GM18507 (cell line): ENCODE measurements at regions not wholly inside any gene's neighbourhood (a gene's known extent, or its start where the extent isn't known, plus 50 kb on each side); places are given as distances from the start of the nearest gene placed in this dataset.

Source experiments
- DNase-seq: peaks from one replicate; pipeline ENCODE4 v3.0.0; 2011; ENCODE audit warnings: low read depth; ENCODE audit not compliant: insufficient read length; ENCODE audit errors: extremely low spot score
- FAIRE-seq: peaks from 2 replicates; lab custom pipeline; 2011; peaks lifted over from hg19 to GRCh38; lab: Jason Lieb, UNC

DNA sequence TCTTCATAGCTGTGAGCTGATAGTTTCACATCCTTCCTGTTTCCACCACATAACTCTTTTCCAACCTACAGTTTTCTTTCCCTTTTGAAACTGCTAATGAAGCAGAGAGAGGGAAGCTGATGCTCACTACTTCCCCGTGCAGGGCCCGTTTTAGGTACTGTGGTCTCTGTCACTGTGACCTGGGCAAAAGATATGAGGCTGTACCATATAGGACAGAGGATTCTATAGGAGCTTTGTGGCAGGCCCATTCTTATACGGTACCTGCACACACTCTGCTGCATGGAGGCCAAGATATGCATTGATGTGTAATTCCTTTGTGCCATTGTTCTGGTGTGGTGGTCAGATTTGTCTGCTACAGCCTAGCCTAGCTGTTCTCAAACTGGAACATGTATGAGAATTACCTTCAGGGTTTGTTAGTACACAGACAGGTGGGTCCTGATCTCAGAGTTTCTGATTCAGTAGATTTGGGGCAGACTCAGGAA, 577.3 kb downstream of the LMO7 start:
- DNase-seq (no peak), FAIRE-seq (no peak)

DNA sequence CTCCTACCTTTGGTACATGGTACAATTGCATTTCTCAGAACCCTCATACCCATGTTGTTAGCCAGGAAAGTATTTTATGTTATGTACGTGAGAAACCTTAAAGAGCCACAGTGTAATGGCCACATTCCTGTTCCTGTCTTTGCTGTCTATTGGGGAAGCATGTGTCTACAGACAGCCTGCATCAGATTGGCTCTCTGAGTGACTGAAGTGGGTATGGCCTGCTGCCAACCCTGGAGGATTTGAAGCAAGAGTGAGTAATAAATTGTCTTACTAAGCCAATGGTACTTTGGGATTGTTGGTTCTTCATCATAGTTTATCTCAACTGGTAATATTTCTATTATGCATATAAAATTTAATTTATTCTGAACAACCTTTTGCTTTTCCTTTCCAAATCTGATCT, 574.1 kb downstream of the LMO7 start:
- FAIRE-seq, result no peak
- DNase-seq, result no peak

- FAIRE-seq (no peak), DNase-seq (no peak)
These were observed 562.5 kb downstream of the LMO7 start for GRCh38 chr13:76198568-76199163.

GRCh38 chr13:76189882-76190519, 553.9 kb downstream of the LMO7 start:
- FAIRE-seq, result no peak
- DNase-seq, result no peak

GRCh38 chr13:76175961-76176725, 540.0 kb downstream of the LMO7 start:
- no peak for DNase-seq
- FAIRE-seq, result no peak

- no peak for DNase-seq
- FAIRE-seq, result no peak
These were observed 532.5 kb downstream of the LMO7 start for GRCh38 chr13:76168661-76169060.

DNA sequence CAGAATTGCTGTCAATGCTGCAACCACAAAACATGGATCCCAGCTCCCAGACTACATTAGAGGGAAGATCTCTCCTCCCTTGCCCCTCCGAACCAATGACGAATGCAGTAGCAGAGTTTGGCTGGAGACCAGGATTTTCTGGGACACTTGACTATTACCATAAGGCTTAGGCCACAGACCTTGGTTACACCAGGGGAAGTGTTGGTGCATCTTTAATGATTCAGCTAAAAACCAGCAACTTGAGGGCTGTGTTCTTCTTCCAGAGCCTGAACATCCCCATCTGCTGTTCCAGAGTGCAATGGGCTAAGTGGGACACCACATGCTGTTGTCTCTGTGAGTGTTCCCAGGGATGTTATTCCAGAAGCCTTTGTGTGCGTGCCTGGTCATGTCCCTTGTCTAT, 528.2 kb downstream of the LMO7 start:
- FAIRE-seq, result no peak
- no peak for DNase-seq

DNA sequence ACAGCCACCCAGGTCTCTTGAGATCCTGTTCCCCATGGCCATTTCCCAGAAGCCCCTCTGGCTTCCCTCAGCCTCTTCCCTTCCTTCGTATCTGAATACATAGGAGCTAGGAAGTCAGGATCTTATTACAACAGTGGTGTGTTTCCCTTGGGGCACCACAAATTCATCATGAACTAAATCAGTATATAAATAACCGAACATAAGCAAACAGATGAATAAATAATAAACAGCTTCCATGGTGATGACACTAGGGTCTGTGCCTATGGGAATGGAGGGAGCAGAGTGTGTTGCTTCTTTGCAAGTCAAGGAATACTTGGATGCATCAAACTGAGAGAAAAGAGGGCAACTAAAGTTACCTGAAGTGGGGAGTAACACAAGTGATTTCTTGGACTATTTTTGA, 527.6 kb downstream of the LMO7 start:
- no peak for FAIRE-seq
- no peak for DNase-seq

GRCh38 chr13:76160961-76161925, 525.1 kb downstream of the LMO7 start:
- DNase-seq (no peak), FAIRE-seq (no peak)

- no peak for FAIRE-seq
These were observed 524.4 kb downstream of the LMO7 start for GRCh38 chr13:76160506-76160905.

GRCh38 chr13:76157926-76158325, 521.8 kb downstream of the LMO7 start:
- FAIRE-seq (no peak), DNase-seq (no peak)

More at GRCh38 chr13:76160506-76160905, 524.4 kb downstream of the LMO7 start:
- no peak for DNase-seq

DNA sequence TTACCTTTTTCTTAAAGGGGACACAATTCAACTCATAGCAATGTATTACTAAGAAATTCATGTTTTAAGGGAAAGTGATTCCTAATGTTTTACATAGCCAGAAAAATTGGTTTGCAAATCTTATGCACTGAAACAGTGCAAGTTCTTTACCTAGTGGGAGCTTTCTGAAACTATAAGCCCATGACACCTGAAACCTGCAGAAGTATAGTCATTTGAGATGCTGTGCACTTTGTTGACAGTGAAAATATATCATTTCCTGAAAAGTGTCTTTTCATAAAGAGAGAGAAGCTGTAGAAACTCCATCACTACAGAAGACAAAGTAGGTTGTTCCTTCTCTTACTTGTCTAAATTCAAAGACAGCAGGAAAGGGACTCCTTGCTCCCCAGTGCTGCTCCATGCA, 517.1 kb downstream of the LMO7 start:
- no peak for FAIRE-seq
- DNase-seq, result no peak

GRCh38 chr13:76148926-76149325, 512.8 kb downstream of the LMO7 start:
- DNase-seq (no peak), FAIRE-seq (no peak)

GRCh38 chr13:76148374-76148773, 512.2 kb downstream of the LMO7 start:
- FAIRE-seq, result no peak

DNA sequence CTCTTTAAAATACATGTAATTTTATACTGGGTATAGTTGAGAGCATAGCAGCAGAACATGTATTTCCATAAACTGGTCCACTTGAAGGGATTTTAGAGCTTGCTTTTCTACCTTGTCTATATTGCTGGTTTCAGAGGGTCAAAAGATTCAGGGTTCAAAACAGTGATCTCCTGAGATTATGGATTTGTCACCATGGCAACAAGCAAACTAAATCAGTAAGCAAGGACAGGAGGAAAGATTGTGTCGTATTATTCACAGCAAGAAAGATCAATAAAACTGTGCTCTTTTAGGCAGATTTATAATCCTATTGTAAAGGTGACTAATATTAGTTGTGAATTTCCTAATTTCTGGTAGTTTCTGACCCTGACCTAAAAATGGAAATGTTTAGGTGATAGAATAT, 496.4 kb downstream of the LMO7 start:
- FAIRE-seq (no peak), DNase-seq (no peak)

More at GRCh38 chr13:76148374-76148773, 512.2 kb downstream of the LMO7 start:
- DNase-seq, result no peak

GRCh38 chr13:76131551-76131950, 495.4 kb downstream of the LMO7 start:
- DNase-seq, result no peak
- no peak for FAIRE-seq

GRCh38 chr13:76129305-76130000, 493.3 kb downstream of the LMO7 start:
- FAIRE-seq (no peak), DNase-seq (no peak)

DNA sequence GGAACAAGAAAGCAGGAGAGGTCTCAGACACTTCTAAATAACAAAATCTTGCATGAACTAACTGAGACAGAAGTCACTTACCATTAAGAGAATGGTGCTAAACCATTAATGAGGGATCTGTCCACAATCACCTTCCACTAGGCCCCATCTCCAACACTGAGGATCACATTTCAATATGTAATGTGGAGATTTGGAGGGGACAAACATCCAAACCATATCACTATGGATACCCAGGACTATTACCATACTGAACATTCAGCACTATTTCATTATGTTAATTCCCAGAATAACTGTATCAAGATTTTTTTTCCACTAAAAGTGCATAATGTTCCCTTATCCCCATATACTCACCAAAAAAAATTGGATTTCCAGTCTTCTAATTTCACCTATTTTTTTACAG, 491.8 kb downstream of the LMO7 start:
- no peak for FAIRE-seq
- DNase-seq, result no peak

DNA sequence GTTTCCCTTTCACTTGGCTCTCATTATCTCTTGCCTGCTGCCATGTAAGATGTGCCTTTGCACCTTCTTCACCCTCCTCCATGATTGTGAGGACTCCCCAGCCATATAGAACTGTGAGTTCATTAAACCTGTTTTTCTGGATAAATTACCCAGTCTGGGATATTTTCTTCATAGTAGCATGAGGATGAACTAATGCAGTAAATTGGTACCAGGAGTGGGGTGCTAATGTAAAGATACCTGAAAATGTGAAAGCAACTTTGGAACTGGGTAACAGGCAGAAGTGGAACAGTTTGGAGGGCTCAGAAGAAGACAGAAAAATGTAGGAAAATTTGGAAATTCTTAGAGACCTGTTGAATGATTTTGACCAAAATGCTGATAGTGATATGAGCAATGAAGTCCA, 487.4 kb downstream of the LMO7 start:
- DNase-seq (no peak), FAIRE-seq (no peak)
